A673 (cell line): ENCODE measurements at regions not wholly inside any gene's neighbourhood (a gene's known extent, or its start where the extent isn't known, plus 50 kb on each side); places are given as distances from the start of the nearest gene placed in this dataset.

Experiments
- BruUV-seq: library from RNA; stranded (reverse); fragments of 400-500 nt; replicated peaks from 2 replicates; lab custom pipeline; 2021; lab: Mats Ljungman, UMichigan
- CTCF ChIA-PET: fragments of 300-600 bp; sonication (Branson Sonifier 250); formaldehyde crosslinking; loops from one replicate; lab custom pipeline; 2022; ENCODE audit warnings: antibody characterized with exemption; lab: Charles Lee
- POLR2A ChIA-PET: fragments of 300-600 bp; sonication (Branson Sonifier 250); formaldehyde crosslinking; loops from one replicate; lab custom pipeline; 2022; ENCODE audit warnings: antibody characterized with exemption; ENCODE audit not compliant: low non-redundant PET; lab: Charles Lee
- DNase-seq: peaks from one replicate; pipeline ENCODE4 v3.0.0-alpha.2; 2015; ENCODE audit warnings: low spot score
- H3K27ac ChIP-seq: fragments of 200-600 bp; sonication (generic); 2 replicates; pipeline ENCODE4 v1.5.1; 2016; ENCODE audit warnings: mixed run types, low read depth, mild to moderate bottlenecking, mixed read lengths, antibody characterized with exemption, low read length; ENCODE audit not compliant: poor library complexity, severe bottlenecking
- H3K27me3 ChIP-seq: fragments of 200-600 bp; sonication (generic); replicated peaks from 2 replicates; pipeline ENCODE4 v1.6.1; 2017; ENCODE audit warnings: mixed run types, low read depth, mild to moderate bottlenecking, mixed read lengths, antibody characterized with exemption, low read length; ENCODE audit not compliant: insufficient read depth, poor library complexity
- H3K36me3 ChIP-seq: fragments of 200-600 bp; sonication (generic); 2 replicates; pipeline ENCODE4 v1.6.1; 2016; ENCODE audit warnings: mixed run types, mild to moderate bottlenecking, mixed read lengths, antibody characterized with exemption, low read length; ENCODE audit not compliant: insufficient read depth, poor library complexity, severe bottlenecking
- H3K4me1 ChIP-seq: fragments of 200-600 bp; sonication (generic); 2 replicates; pipeline ENCODE4 v1.6.1; 2017; ENCODE audit warnings: mixed run types, mild to moderate bottlenecking, mixed read lengths, antibody characterized with exemption, low read length; ENCODE audit not compliant: insufficient read depth, poor library complexity, severe bottlenecking
- H3K4me3 ChIP-seq: fragments of 200-600 bp; sonication (generic); 2 replicates; pipeline ENCODE4 v1.5.1; 2016; ENCODE audit warnings: low read depth, mixed run types, mild to moderate bottlenecking, mixed read lengths, low read length; ENCODE audit not compliant: poor library complexity, severe bottlenecking
- H3K9me3 ChIP-seq: fragments of 200-600 bp; sonication (generic); 2 replicates; pipeline ENCODE4 v1.6.1; 2016; ENCODE audit warnings: mixed run types, low read depth, mild to moderate bottlenecking, mixed read lengths, antibody characterized with exemption, low read length; ENCODE audit not compliant: poor library complexity, severe bottlenecking
- EZH2 ChIP-seq: fragments of 200-600 bp; sonication (generic); IDR thresholded peaks from 2 replicates; pipeline ENCODE4 v1.6.1; 2017; ENCODE audit warnings: borderline replicate concordance, low read depth, mild to moderate bottlenecking, mixed read lengths, antibody characterized with exemption, low read length; ENCODE audit not compliant: poor library complexity, severe bottlenecking
- intact Hi-C: fragments of 100-400 bp; cut with micrococcal nuclease; formaldehyde crosslinking; loops from one replicate; pipeline ENCODE4 v1.10.0; 2022; ENCODE audit not compliant: unreplicated experiment
- TF ChIP-seq, protein P1 (sequence below): fragments of 300-800, 200-600 bp; sonication (generic); conservative IDR thresholded peaks from 2 replicates; pipeline ENCODE4 v1.5.1; 2017; ENCODE audit warnings: low read depth, mild to moderate bottlenecking, antibody characterized with exemption, low read length, moderate library complexity, mixed read lengths

DNA sequence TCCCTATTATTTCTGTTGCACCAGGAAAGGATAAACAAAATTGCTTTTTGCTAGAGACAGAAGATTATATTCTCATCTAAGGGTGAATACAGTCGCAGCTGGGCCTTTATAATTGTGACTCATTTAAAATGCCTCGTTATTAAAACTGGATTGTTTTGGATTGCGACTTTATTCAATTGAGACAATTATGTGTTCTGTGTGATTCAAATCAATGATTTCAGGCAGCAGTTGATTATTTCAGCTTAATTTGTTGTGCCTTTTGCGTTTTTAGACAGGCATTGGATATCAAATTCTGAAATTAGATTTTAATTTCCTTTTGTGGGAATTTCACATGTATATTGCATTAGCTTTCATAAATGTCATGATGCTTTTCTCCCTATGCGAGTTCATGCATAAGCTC, 778.1 kb upstream of the SOX11 start:
- DNase-seq: no peak
- CTCF ChIA-PET: no interaction called here
- Histone ChIP-seq H3K27me3 (no peaks in the 10 kb centered on the region), H3K27ac (no peak overlapping the region), H3K9me3 (no peaks in the 10 kb centered on the region), H3K4me1 (peaks cover 16% of the 10 kb centered on the region), H3K4me3 (no peak overlapping the region), H3K36me3 (no peaks in the 10 kb centered on the region)
- no TSS peak for BruUV-seq
- TF ChIP-seq, protein P1, sequence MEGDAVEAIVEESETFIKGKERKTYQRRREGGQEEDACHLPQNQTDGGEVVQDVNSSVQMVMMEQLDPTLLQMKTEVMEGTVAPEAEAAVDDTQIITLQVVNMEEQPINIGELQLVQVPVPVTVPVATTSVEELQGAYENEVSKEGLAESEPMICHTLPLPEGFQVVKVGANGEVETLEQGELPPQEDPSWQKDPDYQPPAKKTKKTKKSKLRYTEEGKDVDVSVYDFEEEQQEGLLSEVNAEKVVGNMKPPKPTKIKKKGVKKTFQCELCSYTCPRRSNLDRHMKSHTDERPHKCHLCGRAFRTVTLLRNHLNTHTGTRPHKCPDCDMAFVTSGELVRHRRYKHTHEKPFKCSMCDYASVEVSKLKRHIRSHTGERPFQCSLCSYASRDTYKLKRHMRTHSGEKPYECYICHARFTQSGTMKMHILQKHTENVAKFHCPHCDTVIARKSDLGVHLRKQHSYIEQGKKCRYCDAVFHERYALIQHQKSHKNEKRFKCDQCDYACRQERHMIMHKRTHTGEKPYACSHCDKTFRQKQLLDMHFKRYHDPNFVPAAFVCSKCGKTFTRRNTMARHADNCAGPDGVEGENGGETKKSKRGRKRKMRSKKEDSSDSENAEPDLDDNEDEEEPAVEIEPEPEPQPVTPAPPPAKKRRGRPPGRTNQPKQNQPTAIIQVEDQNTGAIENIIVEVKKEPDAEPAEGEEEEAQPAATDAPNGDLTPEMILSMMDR: no peak
- TF ChIP-seq EZH2: no peak
- intact Hi-C loops: no loop called here
- POLR2A ChIA-PET: no interaction called here

DNA sequence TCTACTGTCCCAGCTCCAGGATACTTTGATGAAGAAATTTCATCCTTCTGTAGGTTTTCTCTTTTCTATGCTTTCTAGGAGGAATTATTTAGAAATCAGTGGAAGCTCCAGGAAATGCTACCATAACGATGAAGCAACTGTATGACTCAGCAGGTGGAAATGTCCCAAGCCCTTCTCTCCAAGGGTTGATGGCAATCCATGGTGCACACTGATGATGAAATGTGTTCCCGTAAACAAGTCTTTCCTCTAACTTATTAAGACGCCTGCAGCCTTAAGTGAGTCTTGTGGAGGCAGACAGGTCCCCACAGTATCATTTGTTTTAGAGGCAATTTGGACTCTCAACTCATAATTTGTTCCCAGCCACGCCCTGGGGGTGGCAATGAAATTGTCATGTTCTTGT, 777.6 kb upstream of the SOX11 start:
- ChIA-PET CTCF (no interaction called here), POLR2A (no interaction called here)
- H3K4me1 ChIP-seq: peaks cover 16% of the 10 kb centered on the region
- TF ChIP-seq, protein P1: no peak
- TF ChIP-seq EZH2: no peak
- DNase-seq: peak; percentile 61
- BruUV-seq: no TSS peak
- H3K9me3 ChIP-seq: no peaks in the 10 kb centered on the region
- H3K27ac ChIP-seq: no peak overlapping the region
- H3K36me3 ChIP-seq: no peaks in the 10 kb centered on the region
- no peaks in the 10 kb centered on the region for H3K27me3 ChIP-seq
- intact Hi-C loops: no loop called here
- no peak overlapping the region for H3K4me3 ChIP-seq

DNA sequence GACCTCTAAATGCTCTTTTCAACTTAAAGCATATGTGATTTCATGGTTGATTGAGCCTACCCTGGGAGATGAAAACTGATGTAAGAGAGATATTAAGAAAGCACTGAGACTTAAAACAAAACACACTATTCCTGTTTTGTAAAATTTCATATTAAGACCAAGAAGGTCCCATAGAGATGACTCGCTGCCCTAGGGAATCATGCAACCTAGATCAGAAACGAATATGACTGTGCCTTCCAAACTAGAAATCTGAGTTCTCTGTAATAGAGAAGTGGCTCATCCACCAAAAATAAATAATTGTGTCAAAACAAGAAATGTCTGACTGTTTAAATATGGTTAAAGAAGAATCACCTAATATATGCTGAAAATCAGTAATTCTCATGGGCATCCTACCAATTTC, 776.8 kb upstream of the SOX11 start:
- no TSS peak for BruUV-seq
- no peak for TF ChIP-seq EZH2
- TF ChIP-seq, protein P1: no peak
- peaks cover 16% of the 10 kb centered on the region for H3K4me1 ChIP-seq
- intact Hi-C loops: no loop called here
- peak overlapping the region; percentile 69 for H3K27ac ChIP-seq
- H3K27me3 ChIP-seq: no peaks in the 10 kb centered on the region
- no peaks in the 10 kb centered on the region for H3K36me3 ChIP-seq
- no peaks in the 10 kb centered on the region for H3K9me3 ChIP-seq
- H3K4me3 ChIP-seq: no peak overlapping the region
- ChIA-PET CTCF (no interaction called here), POLR2A (no interaction called here)
- peak; percentile 35 for DNase-seq
